GM12874 (cell line): ENCODE measurements at regions not wholly inside any gene's neighbourhood (a gene's known extent, or its start where the extent isn't known, plus 50 kb on each side); places are given as distances from the start of the nearest gene placed in this dataset.

Experiments
- CTCF ChIP-seq: IDR thresholded peaks from 2 replicates; pipeline ENCODE4 v1.5.1; 2011; ENCODE audit warnings: low read depth, mild to moderate bottlenecking, control low read depth, low read length, moderate library complexity; ENCODE audit not compliant: insufficient read depth

- TF ChIP-seq CTCF: no peak
Observed at GRCh38 chr7:17207220-17207619, 91.2 kb upstream of the AHR start.

GRCh38 chr7:17209101-17209500, 89.4 kb upstream of the AHR start:
- TF ChIP-seq CTCF: no peak

- TF ChIP-seq CTCF: no peak
Observed at GRCh38 chr7:17211307-17211836, 87.1 kb upstream of the AHR start.

GRCh38 chr7:17212188-17212587, 86.3 kb upstream of the AHR start:
- no peak for TF ChIP-seq CTCF

GRCh38 chr7:17227766-17228490, 70.5 kb upstream of the AHR start:
- no peak for TF ChIP-seq CTCF

- no peak for TF ChIP-seq CTCF
Observed at GRCh38 chr7:17229228-17229627, 69.2 kb upstream of the AHR start.

- TF ChIP-seq CTCF: no peak
Observed at GRCh38 chr7:17230099-17230807, 68.2 kb upstream of the AHR start.
